Caco-2 (cell line): ENCODE measurements at regions not wholly inside any gene's neighbourhood (a gene's known extent, or its start where the extent isn't known, plus 50 kb on each side); places are given as distances from the start of the nearest gene placed in this dataset.

Experiments used
- BruUV-seq: library from RNA; stranded (reverse); fragments of 400-500 nt; replicated peaks from 2 replicates; lab custom pipeline; 2021; lab: Mats Ljungman, UMichigan
- CTCF ChIA-PET: fragments of 300-600 bp; sonication (Branson Sonifier 250); formaldehyde crosslinking; loops from one replicate; lab custom pipeline; 2022; ENCODE audit warnings: antibody characterized with exemption; lab: Charles Lee
- POLR2A ChIA-PET: fragments of 300-600 bp; sonication (Branson Sonifier 250); formaldehyde crosslinking; loops from one replicate; lab custom pipeline; 2022; ENCODE audit warnings: antibody characterized with exemption; lab: Charles Lee
- DNase-seq, 2 experiments: peaks; one replicate each; pipeline versions ENCODE4 v3.0.0 to v3.0.0-alpha.2; 2020 to 2022
- H3K27me3 ChIP-seq: replicated peaks from 2 replicates; pipeline ENCODE4 v1.6.0; 2011; ENCODE audit warnings: low read length; ENCODE audit not compliant: control insufficient read depth, insufficient read depth
- H3K36me3 ChIP-seq: 2 replicates; pipeline ENCODE4 v1.5.1; 2011; ENCODE audit warnings: low read length; ENCODE audit not compliant: control insufficient read depth, insufficient read depth
- H3K4me1 ChIP-seq: fragments of 250-450 bp; sonication (Bioruptor Pico); 2 replicates; pipeline ENCODE4 v1.5.1; 2020; ENCODE audit warnings: mild to moderate bottlenecking
- H3K4me3 ChIP-seq: 2 replicates; pipeline ENCODE4 v1.5.1; 2011; ENCODE audit warnings: low read depth, mild to moderate bottlenecking, control low read depth, low read length
- H3K9me3 ChIP-seq: fragments of 250-450 bp; sonication (Bioruptor Pico); 2 replicates; pipeline ENCODE4 v1.5.1; 2020; ENCODE audit warnings: mild to moderate bottlenecking, moderate library complexity
- H3K27ac Mint-ChIP-seq: one replicate; pipeline ENCODE4 v1.8.0; 2022; ENCODE audit warnings: mixed read lengths; ENCODE audit not compliant: unreplicated experiment
- H3K27me3 Mint-ChIP-seq: one replicate; pipeline ENCODE4 v1.8.0; 2022; ENCODE audit warnings: mixed read lengths; ENCODE audit not compliant: insufficient read depth, unreplicated experiment
- H3K36me3 Mint-ChIP-seq: one replicate; pipeline ENCODE4 v1.8.0; 2022; ENCODE audit warnings: mild to moderate bottlenecking, mixed read lengths; ENCODE audit not compliant: insufficient read depth, unreplicated experiment
- H3K4me1 Mint-ChIP-seq: one replicate; pipeline ENCODE4 v1.8.0; 2022; ENCODE audit warnings: low read depth, mixed read lengths; ENCODE audit not compliant: unreplicated experiment
- H3K4me3 Mint-ChIP-seq: one replicate; pipeline ENCODE4 v1.8.0; 2022; ENCODE audit warnings: mild to moderate bottlenecking, moderate library complexity, mixed read lengths; ENCODE audit not compliant: unreplicated experiment
- H3K9me3 Mint-ChIP-seq: one replicate; pipeline ENCODE4 v1.8.0; 2022; ENCODE audit warnings: mixed read lengths; ENCODE audit not compliant: unreplicated experiment
- CTCF ChIP-seq, 2 experiments: fragments of 200-600 bp in 1 of 2; IDR thresholded peaks; 1 replicate in 1 of 2; 2 replicates in 1 of 2; pipeline versions ENCODE4 v1.5.1 to v1.8.0; 2011 to 2022; ENCODE audit warnings: antibody characterized with exemption in 1 of 2, control low read depth in 1 of 2, inconsistent platforms in 1 of 2, low read depth in 1 of 2, low read length in 1 of 2, mild to moderate bottlenecking in 1 of 2, moderate library complexity in 1 of 2; ENCODE audit not compliant: insufficient read depth in 1 of 2, severe bottlenecking in 1 of 2, unreplicated experiment in 1 of 2
- intact Hi-C: fragments of 100-400 bp; cut with micrococcal nuclease; formaldehyde crosslinking; loops from one replicate; pipeline ENCODE4 v1.10.0; 2022; ENCODE audit not compliant: unreplicated experiment

GRCh38 chr7:49403844-49404243 is 369.6 kb upstream of the VWC2 start:
- Mint-ChIP-seq H3K36me3 (no peaks in the 10 kb centered on the region), H3K27ac (no peak overlapping the region), H3K4me1 (no peaks in the 10 kb centered on the region), H3K27me3 (peaks cover 3% of the 10 kb centered on the region), H3K9me3 (no peaks in the 10 kb centered on the region), H3K4me3 (no peak overlapping the region)
- Histone ChIP-seq H3K36me3 (no peaks in the 10 kb centered on the region), H3K9me3 (0 out of 2 replicates have a peak, but pooled peaks cover 4% of the 10 kb centered on the region), H3K27me3 (no peaks in the 10 kb centered on the region), H3K4me1 (no peaks in the 10 kb centered on the region), H3K4me3 (no peak overlapping the region)
- intact Hi-C loops = no loop called here
- ChIA-PET POLR2A (no interaction called here), CTCF (no interaction called here)
- no peak for TF ChIP-seq CTCF (IDR thresholded peaks at IDR 0.05; ENCODE audit: insufficient read depth in 1 of 2, low read depth in 1 of 2, low read length in 1 of 2, severe bottlenecking in 1 of 2, unreplicated experiment in 1 of 2)
- BruUV-seq = no TSS peak
- no peak for DNase-seq

- no TSS peak for BruUV-seq
- H3K9me3 Mint-ChIP-seq = no peaks in the 10 kb centered on the region
- Histone ChIP-seq H3K4me1 (no peaks in the 10 kb centered on the region), H3K9me3 (0 out of 2 replicates have a peak, but pooled peaks cover under 1% of the 10 kb centered on the region), H3K27me3 (no peaks in the 10 kb centered on the region), H3K36me3 (no peaks in the 10 kb centered on the region), H3K4me3 (no peak overlapping the region)
- DNase-seq = no peak
- H3K36me3 Mint-ChIP-seq = no peaks in the 10 kb centered on the region
- no peak overlapping the region for H3K4me3 Mint-ChIP-seq
- no peak overlapping the region for H3K27ac Mint-ChIP-seq
- peaks cover 2% of the 10 kb centered on the region for H3K27me3 Mint-ChIP-seq
- H3K4me1 Mint-ChIP-seq = no peaks in the 10 kb centered on the region
- TF ChIP-seq CTCF (IDR thresholded peaks at IDR 0.05; ENCODE audit: insufficient read depth in 1 of 2, low read depth in 1 of 2, low read length in 1 of 2, severe bottlenecking in 1 of 2, unreplicated experiment in 1 of 2) = no peak
- intact Hi-C loops = no loop called here
- CTCF ChIA-PET = no interaction called here
- POLR2A ChIA-PET = no interaction called here
Measured at GRCh38 chr7:49407205-49407604, 366.2 kb upstream of the VWC2 start.

GRCh38 chr7:49417034-49417433 is 356.4 kb upstream of the VWC2 start:
- no peak overlapping the region for H3K27ac Mint-ChIP-seq
- no peaks in the 10 kb centered on the region for H3K36me3 Mint-ChIP-seq
- Histone ChIP-seq H3K4me3 (no peak overlapping the region), H3K4me1 (no peaks in the 10 kb centered on the region), H3K9me3 (no peaks in the 10 kb centered on the region), H3K36me3 (no peaks in the 10 kb centered on the region), H3K27me3 (no peaks in the 10 kb centered on the region)
- ChIA-PET POLR2A (no interaction called here), CTCF (no interaction called here)
- no peaks in the 10 kb centered on the region for H3K4me1 Mint-ChIP-seq
- intact Hi-C loops = no loop called here
- no peaks in the 10 kb centered on the region for H3K9me3 Mint-ChIP-seq
- no peak for DNase-seq
- BruUV-seq = no TSS peak
- no peak overlapping the region for H3K4me3 Mint-ChIP-seq
- peaks cover 3% of the 10 kb centered on the region for H3K27me3 Mint-ChIP-seq
- TF ChIP-seq CTCF (IDR thresholded peaks at IDR 0.05; ENCODE audit: insufficient read depth in 1 of 2, low read depth in 1 of 2, low read length in 1 of 2, severe bottlenecking in 1 of 2, unreplicated experiment in 1 of 2) = no peak
